ENCODE measurements at regions not wholly inside any gene's neighbourhood (a gene's known extent, or its start where the extent isn't known, plus 50 kb on each side); places are given as distances from the start of the nearest gene placed in this dataset.

DNA sequence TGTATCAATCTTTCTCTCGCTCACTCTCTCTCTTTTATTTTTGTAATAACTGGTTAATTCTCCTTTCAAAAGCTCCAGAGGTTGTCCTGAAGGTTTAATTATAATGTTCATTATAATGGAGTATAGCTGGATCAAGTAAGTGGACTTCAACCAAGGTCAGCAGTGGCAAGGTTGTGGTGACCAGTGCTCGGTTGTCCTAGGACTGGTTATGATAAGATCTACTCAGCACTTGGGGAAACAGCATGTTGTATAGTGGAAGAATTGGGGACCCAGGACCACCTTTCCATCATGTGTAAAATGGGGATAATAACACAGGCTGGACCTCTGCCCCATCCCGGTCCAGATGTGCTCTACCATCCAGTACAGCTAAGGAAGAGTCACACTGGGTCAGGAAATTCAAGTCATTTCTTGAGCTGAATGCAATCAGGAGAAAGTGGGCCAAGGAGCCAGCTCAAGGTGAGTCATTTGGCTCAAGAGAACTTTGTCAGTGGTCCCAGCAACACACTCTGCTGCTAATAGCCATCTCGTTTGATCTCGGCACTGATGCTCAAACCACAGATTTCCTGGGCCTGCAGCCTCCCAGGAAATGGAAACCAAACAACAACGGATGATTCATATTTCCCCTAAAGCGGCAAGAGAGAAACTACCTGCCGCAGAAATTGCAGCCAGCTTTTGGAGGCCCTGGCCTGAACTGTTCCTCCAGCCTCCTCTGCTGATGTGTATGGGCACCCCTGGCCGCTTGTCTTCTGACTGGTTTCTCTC lies 123.6 kb upstream of the RBPJ start:
- TF ChIP-seq, protein P1, sequence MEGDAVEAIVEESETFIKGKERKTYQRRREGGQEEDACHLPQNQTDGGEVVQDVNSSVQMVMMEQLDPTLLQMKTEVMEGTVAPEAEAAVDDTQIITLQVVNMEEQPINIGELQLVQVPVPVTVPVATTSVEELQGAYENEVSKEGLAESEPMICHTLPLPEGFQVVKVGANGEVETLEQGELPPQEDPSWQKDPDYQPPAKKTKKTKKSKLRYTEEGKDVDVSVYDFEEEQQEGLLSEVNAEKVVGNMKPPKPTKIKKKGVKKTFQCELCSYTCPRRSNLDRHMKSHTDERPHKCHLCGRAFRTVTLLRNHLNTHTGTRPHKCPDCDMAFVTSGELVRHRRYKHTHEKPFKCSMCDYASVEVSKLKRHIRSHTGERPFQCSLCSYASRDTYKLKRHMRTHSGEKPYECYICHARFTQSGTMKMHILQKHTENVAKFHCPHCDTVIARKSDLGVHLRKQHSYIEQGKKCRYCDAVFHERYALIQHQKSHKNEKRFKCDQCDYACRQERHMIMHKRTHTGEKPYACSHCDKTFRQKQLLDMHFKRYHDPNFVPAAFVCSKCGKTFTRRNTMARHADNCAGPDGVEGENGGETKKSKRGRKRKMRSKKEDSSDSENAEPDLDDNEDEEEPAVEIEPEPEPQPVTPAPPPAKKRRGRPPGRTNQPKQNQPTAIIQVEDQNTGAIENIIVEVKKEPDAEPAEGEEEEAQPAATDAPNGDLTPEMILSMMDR (IDR thresholded peaks at IDR 0.05) = no peak
- TF ChIP-seq EZH2 (IDR thresholded peaks at IDR 0.05; ENCODE audit: borderline replicate concordance, insufficient read depth, low read depth, low read length, poor library complexity, severe bottlenecking) = no peak
